ENCODE measurements at regions not wholly inside any gene's neighbourhood (a gene's known extent, or its start where the extent isn't known, plus 50 kb on each side); places are given as distances from the start of the nearest gene placed in this dataset.

DNA sequence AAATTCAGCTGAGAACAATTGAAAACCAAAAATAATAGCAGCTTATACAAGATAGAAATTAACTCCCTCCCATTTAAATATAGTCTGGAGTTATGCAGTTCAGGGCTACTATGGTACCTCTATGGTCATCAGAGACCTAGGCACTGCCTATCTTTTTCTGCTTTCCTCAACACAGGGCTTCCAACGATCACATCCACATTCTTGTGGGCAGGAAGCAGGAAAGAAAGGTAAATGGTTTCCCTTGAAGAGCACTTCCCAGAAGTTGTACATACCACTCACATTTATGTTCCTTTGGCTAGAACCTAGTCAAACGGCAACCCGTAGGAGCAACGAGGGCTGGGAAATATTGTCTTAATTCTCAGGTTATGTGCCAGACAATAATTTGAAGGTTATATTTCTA is 197.7 kb upstream of the PRICKLE2 start:
- no peak for TF ChIP-seq POLR2A (conservative IDR thresholded peaks at IDR 0.05)
- no peak for TF ChIP-seq CBX5 (IDR thresholded peaks at IDR 0.05; ENCODE audit: borderline replicate concordance, low read depth)
- TF ChIP-seq, protein P1, sequence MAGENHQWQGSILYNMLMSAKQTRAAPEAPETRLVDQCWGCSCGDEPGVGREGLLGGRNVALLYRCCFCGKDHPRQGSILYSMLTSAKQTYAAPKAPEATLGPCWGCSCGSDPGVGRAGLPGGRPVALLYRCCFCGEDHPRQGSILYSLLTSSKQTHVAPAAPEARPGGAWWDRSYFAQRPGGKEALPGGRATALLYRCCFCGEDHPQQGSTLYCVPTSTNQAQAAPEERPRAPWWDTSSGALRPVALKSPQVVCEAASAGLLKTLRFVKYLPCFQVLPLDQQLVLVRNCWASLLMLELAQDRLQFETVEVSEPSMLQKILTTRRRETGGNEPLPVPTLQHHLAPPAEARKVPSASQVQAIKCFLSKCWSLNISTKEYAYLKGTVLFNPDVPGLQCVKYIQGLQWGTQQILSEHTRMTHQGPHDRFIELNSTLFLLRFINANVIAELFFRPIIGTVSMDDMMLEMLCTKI (IDR thresholded peaks at IDR 0.05; ENCODE audit: partially characterized antibody): no peak
- TF ChIP-seq MXI1 (IDR thresholded peaks at IDR 0.05; ENCODE audit: low read depth, low read length): no peak
- TF ChIP-seq, protein P2, sequence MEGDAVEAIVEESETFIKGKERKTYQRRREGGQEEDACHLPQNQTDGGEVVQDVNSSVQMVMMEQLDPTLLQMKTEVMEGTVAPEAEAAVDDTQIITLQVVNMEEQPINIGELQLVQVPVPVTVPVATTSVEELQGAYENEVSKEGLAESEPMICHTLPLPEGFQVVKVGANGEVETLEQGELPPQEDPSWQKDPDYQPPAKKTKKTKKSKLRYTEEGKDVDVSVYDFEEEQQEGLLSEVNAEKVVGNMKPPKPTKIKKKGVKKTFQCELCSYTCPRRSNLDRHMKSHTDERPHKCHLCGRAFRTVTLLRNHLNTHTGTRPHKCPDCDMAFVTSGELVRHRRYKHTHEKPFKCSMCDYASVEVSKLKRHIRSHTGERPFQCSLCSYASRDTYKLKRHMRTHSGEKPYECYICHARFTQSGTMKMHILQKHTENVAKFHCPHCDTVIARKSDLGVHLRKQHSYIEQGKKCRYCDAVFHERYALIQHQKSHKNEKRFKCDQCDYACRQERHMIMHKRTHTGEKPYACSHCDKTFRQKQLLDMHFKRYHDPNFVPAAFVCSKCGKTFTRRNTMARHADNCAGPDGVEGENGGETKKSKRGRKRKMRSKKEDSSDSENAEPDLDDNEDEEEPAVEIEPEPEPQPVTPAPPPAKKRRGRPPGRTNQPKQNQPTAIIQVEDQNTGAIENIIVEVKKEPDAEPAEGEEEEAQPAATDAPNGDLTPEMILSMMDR (IDR thresholded peaks at IDR 0.05 in 2 of 3, conservative IDR thresholded peaks at IDR 0.05 in 1 of 3; ENCODE audit: insufficient read depth in 2 of 3, low read depth in 1 of 3, low read length in 3 of 3): no peak
- TF ChIP-seq HDAC6 (IDR thresholded peaks at IDR 0.05; ENCODE audit: low read depth, low read length): no peak
- no peak for TF ChIP-seq RFX5 (IDR thresholded peaks at IDR 0.05; ENCODE audit: low read depth, low read length)
- no peak for TF ChIP-seq NR2C2 (CRISPR knock-in tag; IDR thresholded peaks at IDR 0.05)
- no peak for TF ChIP-seq NR2C2 (tag; IDR thresholded peaks at IDR 0.05)
- no peak for TF ChIP-seq RAD21 (CRISPR knock-in tag; conservative IDR thresholded peaks at IDR 0.05 in 1 of 2, IDR thresholded peaks at IDR 0.05 in 1 of 2)
